H1 (cell line): ENCODE measurements at regions not wholly inside any gene's neighbourhood (a gene's known extent, or its start where the extent isn't known, plus 50 kb on each side); places are given as distances from the start of the nearest gene placed in this dataset.

Source experiments
- CTCF ChIP-seq, 3 experiments: IDR thresholded peaks; 1 replicate in 2 of 3; 2 replicates in 1 of 3; pipeline versions ENCODE4 v1.5.1 to v1.6.1; 2011; ENCODE audit warnings: low read length in 3 of 3, mild to moderate bottlenecking in 3 of 3, inconsistent platforms in 2 of 3, low read depth in 1 of 3, moderate library complexity in 1 of 3; ENCODE audit not compliant: insufficient read depth in 1 of 3; ENCODE audit errors: control extremely low read depth in 1 of 3
- FOSL1 ChIP-seq: IDR thresholded peaks from 2 replicates; pipeline ENCODE4 v1.6.1; 2011; ENCODE audit warnings: mild to moderate bottlenecking, low read depth, low read length, moderate library complexity; ENCODE audit not compliant: insufficient read depth
- POLR2A ChIP-seq, 2 experiments: IDR thresholded peaks; 1 replicate in 1 of 2; 2 replicates in 1 of 2; pipeline ENCODE4 v1.6.1; 2011; ENCODE audit warnings: low read depth in 2 of 2, low read length in 2 of 2, mild to moderate bottlenecking in 2 of 2; ENCODE audit errors: control extremely low read depth in 1 of 2

DNA sequence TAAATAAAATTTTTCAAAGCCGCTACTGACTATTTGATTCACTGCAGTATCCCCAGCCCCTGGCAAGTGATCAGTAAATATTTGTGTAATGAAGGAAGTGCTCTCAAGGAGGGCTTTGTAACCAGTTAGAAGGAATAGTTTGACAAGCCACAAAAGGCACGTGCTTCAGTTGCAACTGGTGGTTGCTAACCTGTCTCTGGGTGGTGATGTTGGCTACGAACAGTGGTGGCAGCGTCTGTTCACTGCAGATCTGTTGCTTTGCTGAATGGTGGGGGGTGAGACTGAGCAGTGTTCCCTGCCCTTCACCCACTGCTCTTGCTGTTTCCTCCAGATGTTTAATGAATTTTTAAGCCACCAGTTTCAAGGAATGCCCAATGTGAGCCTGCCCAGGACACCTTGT is 73.9 kb upstream of the SIX2 start:
- TF ChIP-seq CTCF (IDR thresholded peaks at IDR 0.05; ENCODE audit: control extremely low read depth in 1 of 3, insufficient read depth in 1 of 3, low read depth in 1 of 3, low read length in 3 of 3), result peak in 2 of 3 experiments; percentile 12 to 32; a peak in 2 of 4 replicates
- no peak for TF ChIP-seq POLR2A (IDR thresholded peaks at IDR 0.05; ENCODE audit: control extremely low read depth in 1 of 2, low read depth in 2 of 2, low read length in 2 of 2)
- no peak for TF ChIP-seq FOSL1
